ENCODE measurements at regions not wholly inside any gene's neighbourhood (a gene's known extent, or its start where the extent isn't known, plus 50 kb on each side); places are given as distances from the start of the nearest gene placed in this dataset.

- intact Hi-C loops (cut with DNase I) = no loop called here
- TF ChIP-seq CTCF (IDR thresholded peaks at IDR 0.05) = no peak
- ATAC-seq = no peak
- H3K9me3 ChIP-seq = no peaks in the 10 kb centered on the region
- H3K36me3 ChIP-seq = no peaks in the 10 kb centered on the region
- H3K27me3 ChIP-seq = no peaks in the 10 kb centered on the region
- no peaks in the 10 kb centered on the region for H3K4me1 ChIP-seq
- WGBS, 2 donors = 52 to 59% methylated on average over 4 of the region's 4 CpGs
- no peak overlapping the region for H3K27ac ChIP-seq
- DNase-seq = no peak
- H3K4me3 ChIP-seq = no peak overlapping the region
- FAIRE-seq = no peak
Observed at GRCh38 chr3:181174676-181175233, 185.2 kb upstream of the DNAJC19 start.

GRCh38 chr3:181174022-181174421 is 184.5 kb upstream of the DNAJC19 start:
- Histone ChIP-seq H3K9me3 (no peaks in the 10 kb centered on the region), H3K27me3 (no peaks in the 10 kb centered on the region), H3K36me3 (no peaks in the 10 kb centered on the region), H3K4me1 (no peaks in the 10 kb centered on the region), H3K27ac (no peak overlapping the region), H3K4me3 (no peak overlapping the region)
- no peak for TF ChIP-seq CTCF (IDR thresholded peaks at IDR 0.05)
- intact Hi-C loops (cut with DNase I) = no loop called here
- WGBS, 2 donors = 59 to 75% methylated on average over 2 of the region's 2 CpGs
- no peak for DNase-seq
- no peak for ATAC-seq
- no peak for FAIRE-seq

- ATAC-seq = no peak
- TF ChIP-seq CTCF (IDR thresholded peaks at IDR 0.05) = no peak
- Histone ChIP-seq H3K27ac (no peak overlapping the region), H3K4me3 (no peak overlapping the region), H3K27me3 (no peaks in the 10 kb centered on the region), H3K9me3 (no peaks in the 10 kb centered on the region), H3K36me3 (no peaks in the 10 kb centered on the region), H3K4me1 (no peaks in the 10 kb centered on the region)
- no peak for DNase-seq
- intact Hi-C loops (cut with DNase I) = no loop called here
- WGBS, 2 donors = 21 to 23% methylated on average over 5 of the region's 5 CpGs
- FAIRE-seq = no peak
Observed at GRCh38 chr3:181173227-181173626, 183.7 kb upstream of the DNAJC19 start.

- no peak for ATAC-seq
- Histone ChIP-seq H3K4me1 (peaks cover 0 to 3% (median 0%) of the 10 kb centered on the region in 3 donors), H3K4me3 (no peak overlapping the region), H3K27me3 (no peaks in the 10 kb centered on the region), H3K9me3 (no peaks in the 10 kb centered on the region), H3K27ac (no peak overlapping the region), H3K36me3 (no peaks in the 10 kb centered on the region)
- FAIRE-seq = no peak
- no peak for DNase-seq
- intact Hi-C loops (cut with DNase I) = no loop called here
- TF ChIP-seq CTCF (IDR thresholded peaks at IDR 0.05) = no peak
Observed at GRCh38 chr3:181134873-181135272, 145.3 kb upstream of the DNAJC19 start.

- Histone ChIP-seq H3K27ac (no peak overlapping the region), H3K4me3 (no peak overlapping the region), H3K4me1 (peaks cover 0 to 3% (median 0%) of the 10 kb centered on the region in 3 donors), H3K36me3 (no peaks in the 10 kb centered on the region), H3K27me3 (no peaks in the 10 kb centered on the region), H3K9me3 (no peaks in the 10 kb centered on the region)
- ATAC-seq (no peak), FAIRE-seq (no peak), DNase-seq (no peak)
- no peak for TF ChIP-seq CTCF (IDR thresholded peaks at IDR 0.05)
- intact Hi-C loops (cut with DNase I) = no loop called here
Observed at GRCh38 chr3:181133832-181134231, 144.3 kb upstream of the DNAJC19 start.
